WTC11 (cell line): ENCODE measurements at regions not wholly inside any gene's neighbourhood (a gene's known extent, or its start where the extent isn't known, plus 50 kb on each side); places are given as distances from the start of the nearest gene placed in this dataset.

Experiments used
- ATAC-seq: fragments of 200-7000 bp; cut with Tn5 transposase; 2 replicates; pipeline ENCODE4 v1.10.0; 2021; ENCODE audit warnings: mild to moderate bottlenecking, moderate library complexity
- CTCF ChIA-PET: fragments of 300-600 bp; sonication (Branson Sonifier 250); formaldehyde crosslinking; loops from one replicate; lab custom pipeline; 2021; ENCODE audit warnings: antibody characterized with exemption; lab: Charles Lee
- POLR2A ChIA-PET: fragments of 350-600 bp; sonication (Branson Sonifier 250); formaldehyde crosslinking; loops from one replicate; lab custom pipeline; 2021; ENCODE audit warnings: antibody characterized with exemption; lab: Charles Lee
- DNase-seq: peaks from one replicate; pipeline ENCODE4 v3.0.0; 2021; ENCODE audit warnings: low spot score
- H3K27ac Mint-ChIP-seq: 2 replicates; pipeline ENCODE4 v1.8.0; 2021; ENCODE audit warnings: mixed read lengths
- H3K27me3 Mint-ChIP-seq: 2 replicates; pipeline ENCODE4 v1.8.0; 2021; ENCODE audit warnings: low read depth, mild to moderate bottlenecking, moderate library complexity, mixed read lengths
- H3K36me3 Mint-ChIP-seq: 2 replicates; pipeline ENCODE4 v1.8.0; 2021; ENCODE audit warnings: mixed read lengths
- H3K4me1 Mint-ChIP-seq: 2 replicates; pipeline ENCODE4 v1.8.0; 2022; ENCODE audit warnings: mixed read lengths
- H3K4me3 Mint-ChIP-seq: 2 replicates; pipeline ENCODE4 v1.8.0; 2021; ENCODE audit warnings: mild to moderate bottlenecking, moderate library complexity, mixed read lengths
- H3K9me3 Mint-ChIP-seq: 2 replicates; pipeline ENCODE4 v1.8.0; 2021; ENCODE audit warnings: mixed read lengths
- CBFB ChIP-seq: sonication (generic); formaldehyde crosslinking; IDR thresholded peaks from 2 replicates; pipeline ENCODE4 v1.8.1; 2022; ENCODE audit warnings: mild to moderate bottlenecking, low read depth, missing genetic modification reagents
- ESRRA ChIP-seq: sonication (generic); formaldehyde crosslinking; IDR thresholded peaks from 2 replicates; pipeline ENCODE4 v1.8.1; 2022; ENCODE audit warnings: mild to moderate bottlenecking, missing genetic modification reagents, borderline replicate concordance
- IRF2 ChIP-seq: sonication (generic); formaldehyde crosslinking; IDR thresholded peaks from 2 replicates; pipeline ENCODE4 v1.8.0; 2022; ENCODE audit warnings: low read depth, missing genetic modification reagents, borderline replicate concordance
- NFE2L1 ChIP-seq: sonication (generic); formaldehyde crosslinking; IDR thresholded peaks from 2 replicates; pipeline ENCODE4 v1.8.1; 2023; ENCODE audit warnings: missing genetic modification reagents
- PRRX2 ChIP-seq: fragments of 250-450 bp; sonication (Bioruptor Pico); IDR thresholded peaks from 2 replicates; pipeline ENCODE4 v1.8.0; 2021; ENCODE audit warnings: mild to moderate bottlenecking
- TEAD4 ChIP-seq: sonication (generic); formaldehyde crosslinking; IDR thresholded peaks from 2 replicates; pipeline ENCODE4 v1.8.0; 2022; ENCODE audit warnings: mild to moderate bottlenecking, missing genetic modification reagents
- TP53 ChIP-seq: sonication (generic); formaldehyde crosslinking; IDR thresholded peaks from 2 replicates; pipeline ENCODE4 v1.8.1; 2023; ENCODE audit warnings: mild to moderate bottlenecking, missing genetic modification reagents
- ZBTB21 ChIP-seq: sonication (generic); formaldehyde crosslinking; IDR thresholded peaks from 2 replicates; pipeline ENCODE4 v1.8.1; 2023; ENCODE audit warnings: mild to moderate bottlenecking, missing genetic modification reagents, borderline replicate concordance
- ZNF263 ChIP-seq: sonication (generic); formaldehyde crosslinking; IDR thresholded peaks from 2 replicates; pipeline ENCODE4 v1.8.1; 2022; ENCODE audit warnings: low read depth, mild to moderate bottlenecking, moderate library complexity, missing genetic modification reagents
- ZNF671 ChIP-seq: fragments of 250-450 bp; sonication (Bioruptor Pico); IDR thresholded peaks from 2 replicates; pipeline ENCODE4 v1.8.0; 2021; ENCODE audit warnings: mild to moderate bottlenecking
- TF ChIP-seq, protein P1 (sequence below): sonication (generic); formaldehyde crosslinking; IDR thresholded peaks from 2 replicates; pipeline ENCODE4 v1.8.1; 2023; ENCODE audit warnings: mild to moderate bottlenecking, missing genetic modification reagents, moderate library complexity
- TF ChIP-seq, protein P2 (sequence below): sonication (generic); formaldehyde crosslinking; IDR thresholded peaks from 2 replicates; pipeline ENCODE4 v1.8.1; 2023; ENCODE audit warnings: mild to moderate bottlenecking, missing genetic modification reagents, borderline replicate concordance
- TF ChIP-seq, protein P3 (sequence below): sonication (generic); formaldehyde crosslinking; IDR thresholded peaks from 2 replicates; pipeline ENCODE4 v1.8.1; 2023; ENCODE audit warnings: mild to moderate bottlenecking, missing genetic modification reagents, moderate library complexity
- TF ChIP-seq, protein P4 (sequence below): fragments of 250-450 bp; sonication (Bioruptor Pico); IDR thresholded peaks from 2 replicates; pipeline ENCODE4 v1.9.0; 2021; ENCODE audit warnings: mild to moderate bottlenecking
- TF ChIP-seq, protein P5 (sequence below): sonication (generic); formaldehyde crosslinking; IDR thresholded peaks from 2 replicates; pipeline ENCODE4 v1.8.1; 2023; ENCODE audit warnings: mild to moderate bottlenecking, missing genetic modification reagents
- TF ChIP-seq, protein P6 (sequence below): sonication (generic); formaldehyde crosslinking; IDR thresholded peaks from 2 replicates; pipeline ENCODE4 v1.8.0; 2022; ENCODE audit warnings: mild to moderate bottlenecking, missing genetic modification reagents
- TF ChIP-seq, protein P7 (sequence below): sonication (generic); formaldehyde crosslinking; IDR thresholded peaks from 2 replicates; pipeline ENCODE4 v1.8.0; 2022; ENCODE audit warnings: missing genetic modification reagents

DNA sequence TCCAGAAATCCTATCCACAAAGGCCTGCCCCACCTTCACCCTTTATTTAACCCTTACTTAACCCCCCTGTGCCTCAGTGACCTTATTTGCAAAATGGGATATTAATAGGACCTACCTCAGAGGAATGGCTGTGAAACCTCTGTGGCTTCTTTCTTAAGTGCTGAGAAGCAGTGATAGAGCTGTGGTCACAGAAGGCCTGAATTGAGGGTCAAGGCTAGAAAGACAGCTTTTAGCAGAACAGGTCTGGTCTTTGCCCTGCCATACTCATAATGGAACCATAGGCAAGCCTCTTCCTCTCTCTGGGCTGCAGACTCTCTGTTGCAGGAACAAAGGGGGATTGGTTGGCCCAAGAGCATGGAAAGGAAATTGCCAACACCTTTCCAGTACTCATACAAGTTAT, 63.5 kb upstream of the MAMLD1 start:
- no peak for TF ChIP-seq IRF2 (CRISPR knock-in tag)
- no peak for TF ChIP-seq ZNF263
- no peak for DNase-seq
- CTCF ChIA-PET = no interaction called here
- H3K4me1 Mint-ChIP-seq = peaks cover 7% of the 10 kb centered on the region
- H3K36me3 Mint-ChIP-seq = no peaks in the 10 kb centered on the region
- no peak for ATAC-seq
- POLR2A ChIA-PET = no interaction called here
- H3K4me3 Mint-ChIP-seq = no peak overlapping the region
- no peaks in the 10 kb centered on the region for H3K27me3 Mint-ChIP-seq
- H3K27ac Mint-ChIP-seq = no peak overlapping the region
- no peaks in the 10 kb centered on the region for H3K9me3 Mint-ChIP-seq

DNA sequence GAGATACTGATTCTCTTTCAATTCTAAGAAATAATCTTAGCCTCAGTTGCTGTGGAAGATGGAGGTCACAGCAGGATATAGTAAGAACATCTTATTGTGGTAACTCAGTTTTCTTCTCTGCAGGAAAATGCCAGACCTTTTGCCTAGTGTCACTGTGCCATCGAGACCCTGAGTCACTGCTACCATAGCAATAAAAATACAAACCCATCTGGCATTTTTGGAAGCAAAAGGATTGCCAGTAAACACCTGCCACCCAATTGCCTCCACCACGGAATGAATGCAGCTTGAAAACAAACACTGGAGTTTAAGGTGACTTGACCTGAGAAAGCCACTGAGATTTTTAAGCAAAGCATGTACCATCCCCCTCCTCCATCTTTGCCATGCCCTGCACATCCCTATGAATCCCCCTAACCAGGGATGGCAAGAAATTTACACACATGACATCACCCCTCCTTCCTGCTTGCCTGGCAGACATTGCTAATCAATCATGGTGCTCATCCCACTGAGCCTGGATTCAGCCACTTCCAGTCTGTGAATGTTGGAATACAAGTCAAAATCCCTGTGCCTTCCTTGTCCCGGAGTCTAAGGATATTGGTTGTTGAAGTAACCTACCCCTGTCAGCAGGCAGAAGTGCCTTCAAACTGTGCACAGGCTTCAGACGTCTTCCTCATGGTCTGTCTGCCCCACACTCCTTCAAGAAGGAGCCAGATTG, 59.6 kb upstream of the MAMLD1 start:
- DNase-seq (no peak), ATAC-seq (no peak)
- Mint-ChIP-seq H3K4me1 (peaks cover under 1% of the 10 kb centered on the region), H3K27ac (no peak overlapping the region), H3K9me3 (no peaks in the 10 kb centered on the region), H3K27me3 (no peaks in the 10 kb centered on the region), H3K4me3 (no peak overlapping the region), H3K36me3 (no peaks in the 10 kb centered on the region)
- TF ChIP-seq NFE2L1 = no peak
- TF ChIP-seq, protein P1, sequence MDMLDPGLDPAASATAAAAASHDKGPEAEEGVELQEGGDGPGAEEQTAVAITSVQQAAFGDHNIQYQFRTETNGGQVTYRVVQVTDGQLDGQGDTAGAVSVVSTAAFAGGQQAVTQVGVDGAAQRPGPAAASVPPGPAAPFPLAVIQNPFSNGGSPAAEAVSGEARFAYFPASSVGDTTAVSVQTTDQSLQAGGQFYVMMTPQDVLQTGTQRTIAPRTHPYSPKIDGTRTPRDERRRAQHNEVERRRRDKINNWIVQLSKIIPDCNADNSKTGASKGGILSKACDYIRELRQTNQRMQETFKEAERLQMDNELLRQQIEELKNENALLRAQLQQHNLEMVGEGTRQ (CRISPR knock-in tag) = no peak
- no peak for TF ChIP-seq TEAD4
- no peak for TF ChIP-seq PRRX2 (CRISPR knock-in tag)
- TF ChIP-seq, protein P2, sequence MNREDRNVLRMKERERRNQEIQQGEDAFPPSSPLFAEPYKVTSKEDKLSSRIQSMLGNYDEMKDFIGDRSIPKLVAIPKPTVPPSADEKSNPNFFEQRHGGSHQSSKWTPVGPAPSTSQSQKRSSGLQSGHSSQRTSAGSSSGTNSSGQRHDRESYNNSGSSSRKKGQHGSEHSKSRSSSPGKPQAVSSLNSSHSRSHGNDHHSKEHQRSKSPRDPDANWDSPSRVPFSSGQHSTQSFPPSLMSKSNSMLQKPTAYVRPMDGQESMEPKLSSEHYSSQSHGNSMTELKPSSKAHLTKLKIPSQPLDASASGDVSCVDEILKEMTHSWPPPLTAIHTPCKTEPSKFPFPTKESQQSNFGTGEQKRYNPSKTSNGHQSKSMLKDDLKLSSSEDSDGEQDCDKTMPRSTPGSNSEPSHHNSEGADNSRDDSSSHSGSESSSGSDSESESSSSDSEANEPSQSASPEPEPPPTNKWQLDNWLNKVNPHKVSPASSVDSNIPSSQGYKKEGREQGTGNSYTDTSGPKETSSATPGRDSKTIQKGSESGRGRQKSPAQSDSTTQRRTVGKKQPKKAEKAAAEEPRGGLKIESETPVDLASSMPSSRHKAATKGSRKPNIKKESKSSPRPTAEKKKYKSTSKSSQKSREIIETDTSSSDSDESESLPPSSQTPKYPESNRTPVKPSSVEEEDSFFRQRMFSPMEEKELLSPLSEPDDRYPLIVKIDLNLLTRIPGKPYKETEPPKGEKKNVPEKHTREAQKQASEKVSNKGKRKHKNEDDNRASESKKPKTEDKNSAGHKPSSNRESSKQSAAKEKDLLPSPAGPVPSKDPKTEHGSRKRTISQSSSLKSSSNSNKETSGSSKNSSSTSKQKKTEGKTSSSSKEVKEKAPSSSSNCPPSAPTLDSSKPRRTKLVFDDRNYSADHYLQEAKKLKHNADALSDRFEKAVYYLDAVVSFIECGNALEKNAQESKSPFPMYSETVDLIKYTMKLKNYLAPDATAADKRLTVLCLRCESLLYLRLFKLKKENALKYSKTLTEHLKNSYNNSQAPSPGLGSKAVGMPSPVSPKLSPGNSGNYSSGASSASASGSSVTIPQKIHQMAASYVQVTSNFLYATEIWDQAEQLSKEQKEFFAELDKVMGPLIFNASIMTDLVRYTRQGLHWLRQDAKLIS (CRISPR knock-in tag) = no peak
- TF ChIP-seq ZBTB21 = no peak
- TF ChIP-seq ESRRA = no peak
- TF ChIP-seq, protein P3, sequence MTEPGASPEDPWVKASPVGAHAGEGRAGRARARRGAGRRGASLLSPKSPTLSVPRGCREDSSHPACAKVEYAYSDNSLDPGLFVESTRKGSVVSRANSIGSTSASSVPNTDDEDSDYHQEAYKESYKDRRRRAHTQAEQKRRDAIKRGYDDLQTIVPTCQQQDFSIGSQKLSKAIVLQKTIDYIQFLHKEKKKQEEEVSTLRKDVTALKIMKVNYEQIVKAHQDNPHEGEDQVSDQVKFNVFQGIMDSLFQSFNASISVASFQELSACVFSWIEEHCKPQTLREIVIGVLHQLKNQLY (CRISPR knock-in tag) = no peak
- TF ChIP-seq, protein P4, sequence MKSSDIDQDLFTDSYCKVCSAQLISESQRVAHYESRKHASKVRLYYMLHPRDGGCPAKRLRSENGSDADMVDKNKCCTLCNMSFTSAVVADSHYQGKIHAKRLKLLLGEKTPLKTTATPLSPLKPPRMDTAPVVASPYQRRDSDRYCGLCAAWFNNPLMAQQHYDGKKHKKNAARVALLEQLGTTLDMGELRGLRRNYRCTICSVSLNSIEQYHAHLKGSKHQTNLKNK = no peak
- no peak for TF ChIP-seq TP53 (CRISPR knock-in tag)
- no peak for TF ChIP-seq CBFB (CRISPR knock-in tag)
- TF ChIP-seq, protein P5, sequence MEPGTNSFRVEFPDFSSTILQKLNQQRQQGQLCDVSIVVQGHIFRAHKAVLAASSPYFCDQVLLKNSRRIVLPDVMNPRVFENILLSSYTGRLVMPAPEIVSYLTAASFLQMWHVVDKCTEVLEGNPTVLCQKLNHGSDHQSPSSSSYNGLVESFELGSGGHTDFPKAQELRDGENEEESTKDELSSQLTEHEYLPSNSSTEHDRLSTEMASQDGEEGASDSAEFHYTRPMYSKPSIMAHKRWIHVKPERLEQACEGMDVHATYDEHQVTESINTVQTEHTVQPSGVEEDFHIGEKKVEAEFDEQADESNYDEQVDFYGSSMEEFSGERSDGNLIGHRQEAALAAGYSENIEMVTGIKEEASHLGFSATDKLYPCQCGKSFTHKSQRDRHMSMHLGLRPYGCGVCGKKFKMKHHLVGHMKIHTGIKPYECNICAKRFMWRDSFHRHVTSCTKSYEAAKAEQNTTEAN (CRISPR knock-in tag) = no peak
- TF ChIP-seq, protein P6, sequence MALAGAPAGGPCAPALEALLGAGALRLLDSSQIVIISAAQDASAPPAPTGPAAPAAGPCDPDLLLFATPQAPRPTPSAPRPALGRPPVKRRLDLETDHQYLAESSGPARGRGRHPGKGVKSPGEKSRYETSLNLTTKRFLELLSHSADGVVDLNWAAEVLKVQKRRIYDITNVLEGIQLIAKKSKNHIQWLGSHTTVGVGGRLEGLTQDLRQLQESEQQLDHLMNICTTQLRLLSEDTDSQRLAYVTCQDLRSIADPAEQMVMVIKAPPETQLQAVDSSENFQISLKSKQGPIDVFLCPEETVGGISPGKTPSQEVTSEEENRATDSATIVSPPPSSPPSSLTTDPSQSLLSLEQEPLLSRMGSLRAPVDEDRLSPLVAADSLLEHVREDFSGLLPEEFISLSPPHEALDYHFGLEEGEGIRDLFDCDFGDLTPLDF (CRISPR knock-in tag) = no peak
- TF ChIP-seq, protein P7, sequence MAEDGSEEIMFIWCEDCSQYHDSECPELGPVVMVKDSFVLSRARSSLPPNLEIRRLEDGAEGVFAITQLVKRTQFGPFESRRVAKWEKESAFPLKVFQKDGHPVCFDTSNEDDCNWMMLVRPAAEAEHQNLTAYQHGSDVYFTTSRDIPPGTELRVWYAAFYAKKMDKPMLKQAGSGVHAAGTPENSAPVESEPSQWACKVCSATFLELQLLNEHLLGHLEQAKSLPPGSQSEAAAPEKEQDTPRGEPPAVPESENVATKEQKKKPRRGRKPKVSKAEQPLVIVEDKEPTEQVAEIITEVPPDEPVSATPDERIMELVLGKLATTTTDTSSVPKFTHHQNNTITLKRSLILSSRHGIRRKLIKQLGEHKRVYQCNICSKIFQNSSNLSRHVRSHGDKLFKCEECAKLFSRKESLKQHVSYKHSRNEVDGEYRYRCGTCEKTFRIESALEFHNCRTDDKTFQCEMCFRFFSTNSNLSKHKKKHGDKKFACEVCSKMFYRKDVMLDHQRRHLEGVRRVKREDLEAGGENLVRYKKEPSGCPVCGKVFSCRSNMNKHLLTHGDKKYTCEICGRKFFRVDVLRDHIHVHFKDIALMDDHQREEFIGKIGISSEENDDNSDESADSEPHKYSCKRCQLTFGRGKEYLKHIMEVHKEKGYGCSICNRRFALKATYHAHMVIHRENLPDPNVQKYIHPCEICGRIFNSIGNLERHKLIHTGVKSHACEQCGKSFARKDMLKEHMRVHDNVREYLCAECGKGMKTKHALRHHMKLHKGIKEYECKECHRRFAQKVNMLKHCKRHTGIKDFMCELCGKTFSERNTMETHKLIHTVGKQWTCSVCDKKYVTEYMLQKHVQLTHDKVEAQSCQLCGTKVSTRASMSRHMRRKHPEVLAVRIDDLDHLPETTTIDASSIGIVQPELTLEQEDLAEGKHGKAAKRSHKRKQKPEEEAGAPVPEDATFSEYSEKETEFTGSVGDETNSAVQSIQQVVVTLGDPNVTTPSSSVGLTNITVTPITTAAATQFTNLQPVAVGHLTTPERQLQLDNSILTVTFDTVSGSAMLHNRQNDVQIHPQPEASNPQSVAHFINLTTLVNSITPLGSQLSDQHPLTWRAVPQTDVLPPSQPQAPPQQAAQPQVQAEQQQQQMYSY (CRISPR knock-in tag) = no peak
- no peak for TF ChIP-seq ZNF671 (CRISPR knock-in tag)
- ChIA-PET POLR2A (no interaction called here), CTCF (no interaction called here)
